ENCODE measurements at regions not wholly inside any gene's neighbourhood (a gene's known extent, or its start where the extent isn't known, plus 50 kb on each side); places are given as distances from the start of the nearest gene placed in this dataset.

GRCh38 chr10:32153252-32153651 is 97.0 kb upstream of the KIF5B start:
- no peak for DNase-seq
- Histone ChIP-seq H3K4me1 (peaks cover 4% of the 10 kb centered on the region), H3K27me3 (no peaks in the 10 kb centered on the region), H3K9me3 (no peaks in the 10 kb centered on the region), H3K27ac (no peak overlapping the region), H3K4me3 (no peak overlapping the region), H3K36me3 (no peaks in the 10 kb centered on the region), H3K9ac (ENCODE audit: low read depth in 2 of 2, low read length in 2 of 2) (no peak overlapping the region)
- intact Hi-C loops (cut with DNase I), result no loop called here
- no peak for TF ChIP-seq CTCF (IDR thresholded peaks at IDR 0.05)

GRCh38 chr10:32151871-32152270 is 95.6 kb upstream of the KIF5B start:
- Histone ChIP-seq H3K27ac (no peak overlapping the region), H3K4me3 (no peak overlapping the region), H3K36me3 (no peaks in the 10 kb centered on the region), H3K9me3 (no peaks in the 10 kb centered on the region), H3K9ac (ENCODE audit: low read depth in 2 of 2, low read length in 2 of 2) (no peak overlapping the region), H3K27me3 (no peaks in the 10 kb centered on the region), H3K4me1 (peaks cover 4% of the 10 kb centered on the region)
- intact Hi-C loops (cut with DNase I), result no loop called here
- DNase-seq, result no peak
- TF ChIP-seq CTCF (IDR thresholded peaks at IDR 0.05), result no peak

GRCh38 chr10:32150532-32151101 is 94.4 kb upstream of the KIF5B start:
- intact Hi-C loops (cut with DNase I), result no loop called here
- no peak overlapping the region for H3K4me3 ChIP-seq
- no peaks in the 10 kb centered on the region for H3K27me3 ChIP-seq
- H3K9me3 ChIP-seq, result no peaks in the 10 kb centered on the region
- no peak overlapping the region for H3K27ac ChIP-seq
- no peak overlapping the region for H3K9ac ChIP-seq (ENCODE audit: low read depth in 2 of 2, low read length in 2 of 2)
- DNase-seq, result no peak
- TF ChIP-seq CTCF (IDR thresholded peaks at IDR 0.05), result no peak
- peaks cover 4% of the 10 kb centered on the region for H3K4me1 ChIP-seq
- no peaks in the 10 kb centered on the region for H3K36me3 ChIP-seq

- no peak overlapping the region for H3K4me3 ChIP-seq
- H3K9ac ChIP-seq (ENCODE audit: low read depth in 2 of 2, low read length in 2 of 2), result no peak overlapping the region
- H3K36me3 ChIP-seq, result no peaks in the 10 kb centered on the region
- no peaks in the 10 kb centered on the region for H3K9me3 ChIP-seq
- H3K27me3 ChIP-seq, result no peaks in the 10 kb centered on the region
- intact Hi-C loops (cut with DNase I), result no loop called here
- DNase-seq, result peak; percentile 46
- TF ChIP-seq CTCF (IDR thresholded peaks at IDR 0.05), result no peak
- H3K27ac ChIP-seq, result no peak overlapping the region
- peaks cover 4% of the 10 kb centered on the region for H3K4me1 ChIP-seq
Measured at GRCh38 chr10:32149252-32149955, 93.2 kb upstream of the KIF5B start.

GRCh38 chr10:32148864-32149251 is 92.6 kb upstream of the KIF5B start:
- H3K4me1 ChIP-seq, result peaks cover 4% of the 10 kb centered on the region
- H3K9me3 ChIP-seq, result no peaks in the 10 kb centered on the region
- no peaks in the 10 kb centered on the region for H3K36me3 ChIP-seq
- no peak for DNase-seq
- intact Hi-C loops (cut with DNase I), result no loop called here
- no peak overlapping the region for H3K4me3 ChIP-seq
- no peak for TF ChIP-seq CTCF (IDR thresholded peaks at IDR 0.05)
- no peak overlapping the region for H3K27ac ChIP-seq
- H3K9ac ChIP-seq (ENCODE audit: low read depth in 2 of 2, low read length in 2 of 2), result no peak overlapping the region
- H3K27me3 ChIP-seq, result no peaks in the 10 kb centered on the region

All from colonic mucosa (tissue), 4 donors.